CD4-positive, alpha-beta T cell treated with Interleukin-6 at 100 ng/mL for 8 hours (primary cell): ENCODE measurements at regions not wholly inside any gene's neighbourhood (a gene's known extent, or its start where the extent isn't known, plus 50 kb on each side); places are given as distances from the start of the nearest gene placed in this dataset.

Experiments
- DNase-seq: peaks from one replicate; pipeline ENCODE4 v3.0.0-alpha.2; 2020; ENCODE audit warnings: mixed read lengths, low spot score

- no peak for DNase-seq
Measured at GRCh38 chr10:123496375-123496774, 169.8 kb upstream of the GPR26 start.

DNA sequence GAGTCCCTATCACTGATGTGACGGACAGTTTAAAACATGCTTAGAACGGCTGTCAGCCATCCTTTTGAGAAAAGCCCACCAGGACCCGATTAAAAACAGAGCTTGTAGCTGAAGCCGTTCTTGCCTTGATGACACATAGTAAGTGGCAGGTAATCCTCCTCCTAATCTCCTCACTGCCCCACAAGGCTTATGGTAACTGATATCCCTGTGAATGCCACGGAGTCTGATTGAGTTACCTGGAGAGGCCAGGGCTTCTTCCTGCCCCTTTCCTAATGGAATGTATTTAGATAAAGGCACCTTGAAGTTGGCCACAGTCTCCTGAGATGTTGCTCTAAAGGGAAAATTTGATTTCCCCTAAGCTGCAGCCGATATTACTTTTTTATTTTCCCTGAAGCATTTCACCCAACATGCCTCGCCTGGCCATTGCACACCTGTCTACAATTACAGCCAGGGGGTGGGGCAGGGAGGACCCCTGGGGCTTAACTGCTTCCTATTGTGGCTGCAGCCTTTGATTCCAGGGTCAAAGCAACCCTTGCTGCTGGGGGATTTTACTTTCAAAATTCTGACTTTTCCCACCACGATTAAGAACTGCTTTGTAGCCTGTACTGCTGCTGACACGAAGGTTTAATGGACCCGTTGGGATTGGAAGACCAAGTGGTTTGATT is 169.0 kb upstream of the GPR26 start:
- DNase-seq, result no peak

DNA sequence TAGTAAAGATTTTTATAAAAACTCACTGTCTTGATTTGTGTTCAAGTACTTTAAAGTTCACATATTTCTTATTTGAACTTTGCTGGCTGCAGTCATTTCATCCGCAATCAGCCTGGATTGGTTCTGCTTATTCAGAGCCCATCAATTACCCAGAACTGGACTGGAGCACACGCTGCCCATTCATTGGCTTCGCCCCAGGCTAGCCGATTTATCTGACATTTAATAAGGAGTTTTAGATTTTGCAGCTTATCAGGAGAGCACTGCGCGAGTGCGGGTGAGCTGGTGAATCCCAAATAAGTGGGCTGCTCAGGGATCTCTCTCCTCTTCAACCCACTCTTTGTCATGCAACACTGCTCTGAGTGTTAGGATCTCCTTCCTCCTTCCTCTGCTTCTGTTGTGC is 166.0 kb upstream of the GPR26 start:
- DNase-seq, result no peak

- DNase-seq, result no peak
Measured at GRCh38 chr10:123501148-123501547, 165.0 kb upstream of the GPR26 start.

GRCh38 chr10:123502983-123503382 is 163.2 kb upstream of the GPR26 start:
- no peak for DNase-seq

GRCh38 chr10:123506455-123506854 is 159.7 kb upstream of the GPR26 start:
- DNase-seq, result no peak

DNA sequence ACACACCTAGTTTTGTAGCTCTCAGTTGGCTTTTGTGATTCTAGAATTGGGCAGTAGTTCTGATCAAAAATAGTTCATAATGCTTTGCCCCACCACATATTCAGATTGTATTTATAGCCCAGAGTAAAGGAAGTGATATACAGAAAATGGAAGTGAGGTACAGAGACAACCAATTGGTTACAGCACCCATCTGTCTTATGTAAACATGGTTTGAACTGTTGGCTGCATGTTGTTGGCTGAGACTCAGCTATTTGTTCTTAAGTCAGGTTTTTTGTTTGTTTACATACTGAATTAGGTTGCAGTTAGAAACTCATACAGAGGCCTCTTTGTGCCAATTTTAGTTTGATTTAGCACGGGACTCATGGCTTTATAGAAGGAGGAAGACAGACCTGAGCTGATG is 158.9 kb upstream of the GPR26 start:
- no peak for DNase-seq

GRCh38 chr10:123509338-123509737 is 156.8 kb upstream of the GPR26 start:
- DNase-seq, result no peak

DNA sequence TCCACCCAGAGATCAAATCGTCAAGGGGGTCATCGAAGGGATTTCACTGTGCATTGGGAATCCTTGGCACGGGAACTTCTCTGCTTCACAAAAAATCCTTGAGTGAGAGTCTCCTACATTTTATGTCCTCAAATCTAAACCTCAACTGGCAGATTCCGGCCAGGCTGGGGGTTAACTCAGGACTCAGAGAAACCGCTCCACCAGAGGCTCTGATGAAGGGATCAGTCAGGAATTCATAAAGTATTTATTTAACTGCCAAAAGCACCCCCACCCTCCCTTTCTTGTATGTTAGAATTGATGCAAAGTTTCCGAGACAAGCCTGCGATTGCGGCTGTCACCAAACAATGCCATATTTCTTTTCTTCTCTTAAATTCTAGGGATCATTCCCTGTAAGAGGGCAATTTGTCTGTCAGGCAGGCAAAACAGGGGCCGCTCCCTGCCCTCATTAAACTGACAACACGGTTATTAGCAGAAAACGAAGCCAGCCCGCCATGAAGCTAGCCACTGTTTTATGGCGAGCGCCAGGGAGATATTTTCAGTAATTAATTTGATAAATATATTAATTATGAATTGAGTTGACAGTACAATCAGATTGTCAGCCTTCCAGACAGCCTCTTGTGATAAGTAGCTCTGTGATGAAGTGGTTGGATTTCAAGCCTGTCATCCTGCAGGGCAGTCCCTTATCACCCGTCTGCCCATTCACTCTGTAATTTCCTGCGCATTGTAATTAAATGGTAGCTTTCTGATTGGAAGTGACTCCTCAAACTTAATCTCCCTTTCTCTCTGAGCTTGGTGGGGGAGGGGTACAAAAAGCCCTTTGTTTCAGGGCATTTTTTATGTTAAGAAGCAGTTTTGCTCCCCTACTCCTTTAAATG is 153.0 kb upstream of the GPR26 start:
- DNase-seq, result no peak

GRCh38 chr10:123513870-123514269 is 152.3 kb upstream of the GPR26 start:
- DNase-seq, result no peak

DNA sequence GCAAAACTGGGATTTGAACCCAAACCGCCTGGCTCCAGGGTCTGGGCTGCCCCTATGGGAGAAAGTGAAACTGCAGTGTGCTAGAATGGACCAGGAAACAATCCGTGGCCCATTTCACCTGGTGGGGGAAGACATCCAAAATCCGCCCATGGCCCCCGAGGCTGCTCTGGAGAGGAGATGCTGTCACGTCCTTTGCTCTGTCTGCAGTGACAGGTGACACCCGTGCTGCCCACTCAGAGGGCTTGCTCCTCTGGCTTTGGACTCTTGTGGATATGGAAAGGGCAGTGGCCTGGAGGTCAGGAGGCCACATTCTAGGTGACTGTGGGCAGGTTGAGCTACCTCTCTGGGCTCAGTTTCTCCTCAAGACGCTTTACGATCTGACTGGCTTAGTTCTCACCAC is 151.2 kb upstream of the GPR26 start:
- no peak for DNase-seq

- DNase-seq, result no peak
Measured at GRCh38 chr10:123515661-123516060, 150.5 kb upstream of the GPR26 start.

GRCh38 chr10:123516291-123516690 is 149.9 kb upstream of the GPR26 start:
- DNase-seq, result no peak

GRCh38 chr10:123517426-123517825 is 148.7 kb upstream of the GPR26 start:
- no peak for DNase-seq

DNA sequence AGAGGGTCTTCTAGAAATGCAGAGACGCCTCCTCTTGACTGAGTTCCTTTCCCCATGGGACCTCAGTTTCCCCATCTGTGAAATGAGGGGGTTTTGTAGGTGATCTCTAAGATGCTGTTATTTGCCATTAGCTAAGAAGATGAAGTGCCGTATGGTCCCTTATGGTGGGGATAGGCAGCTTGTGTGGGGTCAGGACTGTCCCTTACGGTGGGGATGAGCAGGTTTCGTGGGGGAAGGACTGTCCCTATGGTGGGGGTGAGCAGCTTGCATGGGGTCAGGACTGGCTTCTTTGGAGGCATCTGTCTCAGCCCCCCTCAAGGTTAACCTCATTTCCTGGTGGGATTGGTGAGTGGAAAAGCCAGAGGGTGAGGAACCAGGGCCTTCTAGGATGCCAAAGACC is 148.3 kb upstream of the GPR26 start:
- DNase-seq, result no peak

GRCh38 chr10:123518765-123519164 is 147.4 kb upstream of the GPR26 start:
- no peak for DNase-seq

DNA sequence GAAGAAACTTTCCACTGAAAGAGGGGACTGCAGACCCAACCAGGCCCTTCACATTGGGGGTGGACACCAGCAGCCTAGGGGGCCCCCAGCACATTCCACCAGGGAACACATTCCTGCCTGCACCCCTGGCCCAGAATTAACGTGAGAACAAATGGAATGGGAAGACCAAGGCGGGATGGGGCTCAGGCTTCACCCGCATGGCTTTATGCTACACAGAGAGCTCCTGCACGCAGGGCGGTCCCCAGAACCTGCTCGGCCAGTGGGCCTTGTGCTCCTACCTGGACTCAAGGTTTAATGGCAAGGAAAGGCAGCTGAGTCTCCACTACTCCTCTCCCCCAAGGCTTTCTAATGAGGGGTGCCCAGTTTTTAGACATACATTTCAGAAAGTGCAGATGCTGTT is 146.3 kb upstream of the GPR26 start:
- DNase-seq, result no peak

- DNase-seq, result no peak
Measured at GRCh38 chr10:123521076-123521475, 145.1 kb upstream of the GPR26 start.

DNA sequence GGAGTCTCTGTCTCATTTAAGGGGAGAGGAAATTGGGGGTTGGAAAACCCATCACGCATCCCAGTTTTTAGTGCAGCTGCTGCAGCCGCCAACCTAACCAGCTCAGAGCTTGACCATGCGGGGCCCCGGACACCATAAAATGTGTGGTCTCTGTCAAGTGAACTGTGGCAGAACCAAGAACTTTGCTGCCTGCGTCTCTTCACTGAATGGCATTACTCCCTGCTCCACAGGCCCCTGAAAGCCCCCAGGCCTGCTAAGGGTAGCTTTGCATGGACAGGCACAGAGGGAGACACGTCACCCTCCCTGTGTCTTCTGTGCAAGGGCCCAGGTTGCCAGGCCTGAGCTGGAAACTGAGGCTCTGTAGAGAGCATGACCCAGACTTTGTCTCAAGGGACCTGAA is 144.6 kb upstream of the GPR26 start:
- no peak for DNase-seq

DNA sequence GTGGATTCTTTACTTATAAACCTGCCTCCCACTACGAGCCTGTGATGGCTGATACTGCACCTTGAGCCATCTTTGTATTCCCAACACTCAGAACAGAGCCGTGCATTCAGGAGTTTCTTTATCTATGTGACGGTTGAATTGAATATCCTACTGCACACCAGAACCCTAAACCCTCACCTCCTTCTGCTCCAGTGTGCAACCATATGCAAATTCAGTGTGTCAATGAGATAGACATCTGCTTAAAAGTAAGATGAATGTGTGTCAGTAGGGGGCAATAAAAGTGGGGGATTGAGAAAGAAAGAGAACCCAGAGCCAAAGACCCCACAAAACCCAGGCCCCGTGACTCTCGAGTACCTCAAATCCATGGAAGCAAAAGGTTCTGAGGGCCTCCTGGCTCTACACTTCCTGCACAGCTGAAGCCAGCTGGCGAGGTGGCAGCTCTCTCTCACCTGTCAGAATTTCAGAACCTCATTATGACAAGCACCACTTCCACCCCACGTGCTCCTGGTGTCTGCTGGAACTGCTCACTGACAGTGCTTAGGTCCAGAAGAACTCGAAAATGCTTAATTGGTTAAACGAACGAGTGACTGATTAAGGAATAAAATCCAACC is 143.3 kb upstream of the GPR26 start:
- DNase-seq, result no peak

GRCh38 chr10:123523833-123524232 is 142.3 kb upstream of the GPR26 start:
- DNase-seq, result no peak

- no peak for DNase-seq
Measured at GRCh38 chr10:123526356-123527064, 139.6 kb upstream of the GPR26 start.

- DNase-seq, result no peak
Measured at GRCh38 chr10:123527151-123527550, 139.0 kb upstream of the GPR26 start.
